Keratinocyte (primary cell): ENCODE measurements at regions not wholly inside any gene's neighbourhood (a gene's known extent, or its start where the extent isn't known, plus 50 kb on each side); places are given as distances from the start of the nearest gene placed in this dataset.

Experiments used
- CTCF ChIP-seq, 3 experiments: IDR thresholded peaks in 1 of 3; conservative IDR thresholded peaks in 1 of 3; optimal IDR thresholded peaks in 1 of 3; 2 replicates in 2 of 3; 3 replicates in 1 of 3; pipeline versions ENCODE3 to v1.5.1; 2011; ENCODE audit warnings: low read length in 3 of 3, mild to moderate bottlenecking in 3 of 3, moderate library complexity in 2 of 3, control low read depth in 1 of 3, inconsistent platforms in 1 of 3; ENCODE audit not compliant: insufficient read depth in 2 of 3; ENCODE audit errors: extremely low read depth in 1 of 3
- EZH2 ChIP-seq: IDR thresholded peaks from one replicate; pipeline ENCODE4 v1.6.1; 2012; ENCODE audit warnings: inconsistent platforms, mild to moderate bottlenecking, low read length, moderate library complexity

GRCh38 chr4:34279011-34279410 is 1965.3 kb downstream of the ARAP2 start:
- TF ChIP-seq CTCF (optimal IDR thresholded peaks at IDR 0.05 in 1 of 3, IDR thresholded peaks at IDR 0.05 in 1 of 3, conservative IDR thresholded peaks at IDR 0.05 in 1 of 3; ENCODE audit: extremely low read depth in 1 of 3, insufficient read depth in 2 of 3, low read length in 3 of 3) (no peak), EZH2 (no peak)
